Epithelial cell of esophagus (primary cell): ENCODE measurements at regions not wholly inside any gene's neighbourhood (a gene's known extent, or its start where the extent isn't known, plus 50 kb on each side); places are given as distances from the start of the nearest gene placed in this dataset.
"Not testable (repeated sequence)": the region's sequence is repeated elsewhere in the genome, so short reads cannot be mapped to it uniquely, and the experiment has no call there.

Source experiments
- DNase-seq: peaks from one replicate; pipeline ENCODE4 v3.0.0; 2010; ENCODE audit warnings: low read depth
- H3K4me3 ChIP-seq: 2 replicates; pipeline ENCODE4 v1.5.1; 2011; ENCODE audit warnings: mild to moderate bottlenecking, low read length, control low read depth
- TF ChIP-seq, protein P1 (sequence below): IDR thresholded peaks from 2 replicates; pipeline ENCODE4 v1.5.1; 2011; ENCODE audit warnings: low read depth, mild to moderate bottlenecking, low read length, control low read depth, inconsistent platforms; ENCODE audit not compliant: insufficient read depth; ENCODE audit errors: missing control alignments

DNA sequence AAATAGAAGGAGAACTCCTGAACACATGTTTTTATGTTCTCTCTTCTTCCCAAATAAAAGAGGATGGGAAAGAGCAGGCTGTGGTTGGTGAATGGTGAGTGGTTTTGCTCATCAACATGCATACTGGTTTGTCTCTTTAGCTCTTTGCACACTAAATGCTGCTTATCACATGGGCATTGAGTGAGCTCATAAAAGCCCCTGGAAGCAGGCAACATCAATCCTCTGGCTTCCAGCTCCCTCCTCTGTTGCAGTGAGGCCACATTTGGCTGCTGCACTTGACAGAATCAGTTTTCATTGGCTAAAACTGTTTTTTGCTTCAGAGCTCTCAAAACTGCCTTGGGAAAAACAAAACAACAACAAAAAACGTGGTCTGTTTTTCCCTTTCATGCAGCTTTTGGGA is 1308.2 kb upstream of the NRXN1 start:
- TF ChIP-seq, protein P1, sequence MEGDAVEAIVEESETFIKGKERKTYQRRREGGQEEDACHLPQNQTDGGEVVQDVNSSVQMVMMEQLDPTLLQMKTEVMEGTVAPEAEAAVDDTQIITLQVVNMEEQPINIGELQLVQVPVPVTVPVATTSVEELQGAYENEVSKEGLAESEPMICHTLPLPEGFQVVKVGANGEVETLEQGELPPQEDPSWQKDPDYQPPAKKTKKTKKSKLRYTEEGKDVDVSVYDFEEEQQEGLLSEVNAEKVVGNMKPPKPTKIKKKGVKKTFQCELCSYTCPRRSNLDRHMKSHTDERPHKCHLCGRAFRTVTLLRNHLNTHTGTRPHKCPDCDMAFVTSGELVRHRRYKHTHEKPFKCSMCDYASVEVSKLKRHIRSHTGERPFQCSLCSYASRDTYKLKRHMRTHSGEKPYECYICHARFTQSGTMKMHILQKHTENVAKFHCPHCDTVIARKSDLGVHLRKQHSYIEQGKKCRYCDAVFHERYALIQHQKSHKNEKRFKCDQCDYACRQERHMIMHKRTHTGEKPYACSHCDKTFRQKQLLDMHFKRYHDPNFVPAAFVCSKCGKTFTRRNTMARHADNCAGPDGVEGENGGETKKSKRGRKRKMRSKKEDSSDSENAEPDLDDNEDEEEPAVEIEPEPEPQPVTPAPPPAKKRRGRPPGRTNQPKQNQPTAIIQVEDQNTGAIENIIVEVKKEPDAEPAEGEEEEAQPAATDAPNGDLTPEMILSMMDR: no peak
- no peak overlapping the region for H3K4me3 ChIP-seq
- DNase-seq: no peak

DNA sequence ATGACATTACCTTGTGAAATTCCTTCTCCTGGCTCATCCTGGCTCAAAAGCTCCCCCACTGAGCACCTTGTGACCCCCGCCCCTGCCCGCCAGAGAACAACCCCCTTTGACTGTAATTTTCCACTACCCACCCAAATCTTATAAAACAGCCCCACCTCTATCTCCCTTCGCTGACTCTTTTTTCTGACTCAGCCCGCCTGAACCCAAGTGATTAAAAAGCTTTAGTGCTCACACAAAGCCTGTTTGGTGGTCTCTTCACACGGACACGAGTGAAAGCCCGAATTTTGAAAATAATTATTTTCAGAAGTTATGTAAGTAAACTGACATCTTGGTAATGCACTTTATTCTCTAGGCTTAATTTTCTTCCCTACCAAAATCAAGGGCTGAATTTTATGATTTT is 1305.9 kb upstream of the NRXN1 start:
- not testable (repeated sequence) for H3K4me3 ChIP-seq, DNase-seq

DNA sequence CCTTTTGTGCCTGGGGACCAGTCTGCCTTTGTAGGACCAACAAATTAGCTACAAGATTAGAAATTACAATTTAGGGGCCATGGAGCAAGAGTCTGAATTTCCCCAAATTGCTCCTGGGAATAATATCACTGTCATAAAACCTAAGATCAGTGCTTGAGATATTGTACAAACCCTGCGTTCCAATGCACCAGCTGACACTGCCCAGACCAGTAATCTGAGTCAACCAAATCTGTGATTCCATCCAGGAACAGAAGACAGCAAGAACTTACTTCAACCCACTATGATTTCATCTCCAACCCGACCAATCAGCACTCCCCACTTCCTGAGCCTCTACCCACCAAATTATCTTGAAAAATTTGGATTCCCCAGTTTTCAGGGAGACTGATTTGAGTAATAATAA is 1305.0 kb upstream of the NRXN1 start:
- TF ChIP-seq, protein P1: no peak
- H3K4me3 ChIP-seq: no peak overlapping the region
- peak; percentile 16 for DNase-seq

DNA sequence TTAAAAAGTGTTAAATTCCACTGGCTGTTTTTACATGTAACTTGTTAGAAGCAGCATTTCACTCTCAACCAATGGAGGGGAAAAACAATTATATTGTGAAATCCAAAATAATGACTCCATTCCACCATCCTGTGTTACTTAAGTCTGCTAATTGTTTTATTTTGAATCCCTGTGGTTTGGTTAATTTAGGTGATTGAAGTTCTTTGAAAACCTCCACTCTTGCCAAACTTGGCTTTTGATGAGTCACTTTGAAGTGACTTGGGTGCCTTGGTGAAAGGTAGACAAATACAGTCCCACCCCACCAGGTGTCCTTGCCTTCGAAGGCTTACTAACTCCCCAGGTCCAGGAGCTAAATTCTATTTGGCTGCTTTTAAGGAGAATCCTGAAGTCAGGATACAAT is 1303.8 kb upstream of the NRXN1 start:
- DNase-seq: no peak
- TF ChIP-seq, protein P1: no peak

DNA sequence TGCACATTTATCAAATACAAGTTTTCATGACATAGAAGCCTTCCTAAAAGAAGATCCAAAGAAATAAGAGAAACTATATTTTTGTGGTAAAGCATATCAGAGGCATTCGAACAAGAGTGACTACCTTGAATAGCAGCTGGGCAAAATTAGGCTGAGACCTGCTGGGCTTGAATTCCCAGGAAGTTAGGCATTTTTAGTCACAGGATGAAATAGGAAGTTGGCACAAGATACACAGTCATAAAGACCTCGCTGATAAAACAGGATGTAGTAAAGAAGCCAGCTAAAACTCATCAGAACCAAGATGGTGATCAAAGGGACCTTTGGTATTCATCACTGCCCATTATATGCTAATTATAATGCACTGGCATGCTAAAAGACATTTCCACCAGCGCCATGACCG is 1302.3 kb upstream of the NRXN1 start:
- TF ChIP-seq, protein P1: no peak
- DNase-seq: no peak
- no peak overlapping the region for H3K4me3 ChIP-seq

More for the DNA sequence above, 1303.8 kb upstream of the NRXN1 start:
- H3K4me3 ChIP-seq: no peak overlapping the region

DNA sequence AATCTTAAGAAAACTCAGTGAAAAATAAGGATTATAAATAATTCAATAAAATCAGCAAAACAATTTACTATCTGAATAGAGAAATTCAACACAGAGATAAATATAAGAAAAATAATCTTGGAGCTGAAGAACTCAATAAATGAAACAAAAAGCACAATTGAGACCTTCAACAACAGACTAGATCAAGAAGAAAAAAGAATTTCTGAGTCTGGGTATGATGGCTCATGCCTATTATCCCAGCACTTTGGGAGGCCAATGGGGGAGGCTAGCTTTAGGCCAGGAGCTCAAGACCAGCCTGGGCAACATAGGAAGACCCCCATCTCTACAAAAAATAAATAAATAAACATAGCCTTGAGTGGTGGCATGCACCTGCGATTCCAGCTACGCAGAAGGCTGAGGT is 1295.7 kb upstream of the NRXN1 start:
- H3K4me3 ChIP-seq: no peak overlapping the region
- TF ChIP-seq, protein P1: no peak
- DNase-seq: no peak

DNA sequence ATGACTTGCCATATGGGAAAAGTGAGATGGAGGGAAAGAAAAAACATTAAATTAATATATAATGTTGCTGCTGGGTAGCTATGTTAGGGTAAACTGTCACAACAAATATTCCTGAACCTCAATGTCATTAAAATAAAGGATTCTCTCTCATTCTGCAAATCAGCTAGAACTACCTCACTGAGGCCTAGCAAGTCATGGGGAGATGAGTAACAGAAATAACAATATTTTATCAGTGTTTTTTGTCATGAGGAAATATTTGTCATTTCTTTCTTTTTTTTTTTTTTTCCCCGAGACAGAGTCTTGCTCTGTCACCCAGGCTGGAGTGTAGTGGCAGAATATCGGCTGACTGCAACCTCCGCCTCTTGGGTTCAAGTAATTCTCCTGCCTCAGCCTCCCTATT is 1282.3 kb upstream of the NRXN1 start:
- no peak for DNase-seq
- TF ChIP-seq, protein P1: no peak
- no peak overlapping the region for H3K4me3 ChIP-seq

DNA sequence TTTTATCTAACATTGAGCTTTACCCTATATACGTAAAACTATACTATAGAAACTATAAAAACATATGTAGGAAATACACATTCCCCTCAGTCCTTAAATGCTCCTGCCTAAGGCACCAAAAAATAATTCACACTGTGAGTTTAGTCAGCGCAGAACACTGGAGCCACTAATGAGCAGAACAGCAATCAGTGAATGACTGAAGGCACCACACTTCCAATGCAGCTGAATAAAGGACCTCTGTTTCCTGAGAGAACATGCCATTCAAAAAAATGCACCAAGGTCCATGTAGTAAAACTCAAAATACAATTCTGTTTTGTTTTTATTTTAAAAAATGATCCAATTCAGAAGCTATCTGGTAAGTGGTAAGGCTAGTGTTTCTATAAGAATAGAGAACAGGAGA is 1280.6 kb upstream of the NRXN1 start:
- DNase-seq: no peak
- H3K4me3 ChIP-seq: no peak overlapping the region
- TF ChIP-seq, protein P1: no peak
